Lung (tissue), 11 donors: ENCODE measurements at regions not wholly inside any gene's neighbourhood (a gene's known extent, or its start where the extent isn't known, plus 50 kb on each side); places are given as distances from the start of the nearest gene placed in this dataset.
"Not testable (repeated sequence)": the region's sequence is repeated elsewhere in the genome, so short reads cannot be mapped to it uniquely, and the experiment has no call there.

ENCODE experiments used
- ATAC-seq: fragments of 200-7000 bp; cut with Tn5 transposase; one replicate; pipeline ENCODE4 v1.9.1; 2020; ENCODE audit warnings: moderate number of reproducible peaks; ENCODE audit not compliant: insufficient read depth, low FRiP score
- DNase-seq, 3 donors: peaks; one replicate each; pipeline ENCODE4 v3.0.0-alpha.2; 2013 to 2017
- H3K27ac ChIP-seq, 2 donors: one replicate each; pipeline ENCODE4 v1.5.1; 2013; ENCODE audit warnings: mild to moderate bottlenecking in 2 of 2, moderate library complexity in 2 of 2, control low read depth in 1 of 2, inconsistent platforms in 1 of 2, low read depth in 1 of 2, low read length in 1 of 2
- H3K27me3 ChIP-seq, 3 donors: one replicate each; pipeline ENCODE4 v1.5.1; 2013; ENCODE audit warnings: low read length in 2 of 3; ENCODE audit not compliant: control insufficient read depth in 3 of 3, insufficient read depth in 3 of 3
- H3K36me3 ChIP-seq, 4 donors: one replicate each; pipeline ENCODE4 v1.5.1; 2013; ENCODE audit warnings: low read length in 4 of 4, mild to moderate bottlenecking in 1 of 4, moderate library complexity in 1 of 4; ENCODE audit not compliant: control insufficient read depth in 4 of 4, insufficient read depth in 4 of 4
- H3K4me1 ChIP-seq, 5 donors: one replicate each; pipeline ENCODE4 v1.5.1; 2013; ENCODE audit warnings: low read length in 5 of 5, mild to moderate bottlenecking in 2 of 5, moderate library complexity in 1 of 5; ENCODE audit not compliant: control insufficient read depth in 5 of 5, insufficient read depth in 5 of 5
- H3K4me3 ChIP-seq: one replicate; pipeline ENCODE4 v1.5.1; 2013; ENCODE audit warnings: mild to moderate bottlenecking, control low read depth, moderate library complexity
- H3K9ac ChIP-seq, 2 donors: one replicate each; pipeline ENCODE4 v1.5.1; 2013; ENCODE audit warnings: low read length in 2 of 2, control low read depth in 1 of 2; ENCODE audit not compliant: insufficient read depth in 1 of 2
- H3K9me3 ChIP-seq, 4 donors: one replicate each; pipeline ENCODE4 v1.5.1; 2013; ENCODE audit warnings: low read length in 3 of 4, mild to moderate bottlenecking in 1 of 4, moderate library complexity in 1 of 4; ENCODE audit not compliant: control insufficient read depth in 4 of 4, insufficient read depth in 3 of 4
- WGBS, 2 donors: extraction: QIAGEN DNeasy Blood & Tissue Kit; methylation state at CpG; one replicate each; pipeline ENCODE4 v1.1.7; 2013; 5-methylcytosine and 5-hydroxymethylcytosine counted together
- TF ChIP-seq, protein P1 (sequence below): IDR thresholded peaks from 2 replicates; pipeline ENCODE4 v1.5.1; 2012; ENCODE audit warnings: mild to moderate bottlenecking; ENCODE audit errors: control extremely low read depth, extremely low read depth
- donor health status: control.
- donor health status: control.
- donor health status: Bipolar disorder and iron deficiency.
- donor health status: healthy.
- donor health status: DM: yes; HTN: yes; CAD: no.

DNA sequence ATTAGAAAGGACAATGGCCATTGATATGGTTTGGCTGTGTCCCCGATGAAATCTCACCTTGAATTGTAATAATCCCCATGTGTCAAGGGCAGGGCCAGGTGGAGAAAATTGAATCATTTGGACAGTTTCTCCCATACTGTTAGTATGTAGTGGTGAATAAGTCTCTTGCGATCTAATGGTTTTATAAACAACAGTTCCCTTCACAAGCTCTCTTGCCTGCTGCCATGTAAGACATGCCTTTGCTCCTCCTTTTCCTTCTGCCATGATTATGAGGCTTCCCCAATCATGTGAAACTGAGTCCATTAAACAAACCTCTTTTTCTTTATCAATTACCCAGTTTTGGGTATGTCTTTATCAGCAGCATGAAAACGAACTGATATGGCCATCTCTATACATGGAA lies 302.7 kb downstream of the SFMBT2 start:
- WGBS, 2 donors = 91 to 96% methylated on average over 3 of the region's 3 CpGs
- peaks cover 0 to 1% (median 0%) of the 10 kb centered on the region in 5 donors for H3K4me1 ChIP-seq
- H3K9ac ChIP-seq = no peak overlapping the region
- peaks cover 0 to 3% (median 1%) of the 10 kb centered on the region in 4 donors for H3K9me3 ChIP-seq
- TF ChIP-seq, protein P1, sequence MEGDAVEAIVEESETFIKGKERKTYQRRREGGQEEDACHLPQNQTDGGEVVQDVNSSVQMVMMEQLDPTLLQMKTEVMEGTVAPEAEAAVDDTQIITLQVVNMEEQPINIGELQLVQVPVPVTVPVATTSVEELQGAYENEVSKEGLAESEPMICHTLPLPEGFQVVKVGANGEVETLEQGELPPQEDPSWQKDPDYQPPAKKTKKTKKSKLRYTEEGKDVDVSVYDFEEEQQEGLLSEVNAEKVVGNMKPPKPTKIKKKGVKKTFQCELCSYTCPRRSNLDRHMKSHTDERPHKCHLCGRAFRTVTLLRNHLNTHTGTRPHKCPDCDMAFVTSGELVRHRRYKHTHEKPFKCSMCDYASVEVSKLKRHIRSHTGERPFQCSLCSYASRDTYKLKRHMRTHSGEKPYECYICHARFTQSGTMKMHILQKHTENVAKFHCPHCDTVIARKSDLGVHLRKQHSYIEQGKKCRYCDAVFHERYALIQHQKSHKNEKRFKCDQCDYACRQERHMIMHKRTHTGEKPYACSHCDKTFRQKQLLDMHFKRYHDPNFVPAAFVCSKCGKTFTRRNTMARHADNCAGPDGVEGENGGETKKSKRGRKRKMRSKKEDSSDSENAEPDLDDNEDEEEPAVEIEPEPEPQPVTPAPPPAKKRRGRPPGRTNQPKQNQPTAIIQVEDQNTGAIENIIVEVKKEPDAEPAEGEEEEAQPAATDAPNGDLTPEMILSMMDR = no peak
- no peak overlapping the region for H3K4me3 ChIP-seq
- no peaks in the 10 kb centered on the region for H3K36me3 ChIP-seq
- no peak overlapping the region for H3K27ac ChIP-seq
- H3K27me3 ChIP-seq = peaks cover 0 to 30% (median 15%) of the 10 kb centered on the region in 3 donors
- ATAC-seq (no peak), DNase-seq (no peak)

DNA sequence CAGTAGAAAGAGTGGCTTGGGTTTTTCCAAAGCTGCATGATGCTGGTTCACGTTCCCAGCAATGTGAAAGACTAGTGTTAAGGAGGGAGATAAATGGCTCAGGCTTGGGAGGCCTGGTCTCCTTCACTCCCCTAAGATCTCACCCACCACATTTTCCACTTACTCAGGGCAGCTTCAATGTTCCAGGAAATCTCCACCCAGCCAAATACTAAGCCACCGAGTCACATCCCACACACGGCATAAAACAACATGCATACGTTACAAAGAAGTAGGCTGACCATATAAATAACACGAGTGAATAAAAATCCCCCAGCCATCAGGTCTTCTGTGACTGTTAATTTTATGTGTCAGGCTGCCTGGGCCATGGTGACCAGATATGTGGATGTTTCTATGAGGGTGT lies 303.5 kb downstream of the SFMBT2 start:
- ATAC-seq = no peak
- Histone ChIP-seq H3K4me3 (no peak overlapping the region), H3K36me3 (no peaks in the 10 kb centered on the region), H3K4me1 (peaks cover 0 to 5% (median 1%) of the 10 kb centered on the region in 5 donors), H3K27me3 (peaks cover 0 to 23% (median 7%) of the 10 kb centered on the region in 3 donors), H3K9ac (no peak overlapping the region), H3K27ac (no peak overlapping the region), H3K9me3 (peaks cover 0 to 3% (median 1%) of the 10 kb centered on the region in 4 donors)
- TF ChIP-seq, protein P1 = no peak
- DNase-seq = no peak
- 81 to 90% methylated on average over 5 of the region's 5 CpGs for WGBS, 2 donors

DNA sequence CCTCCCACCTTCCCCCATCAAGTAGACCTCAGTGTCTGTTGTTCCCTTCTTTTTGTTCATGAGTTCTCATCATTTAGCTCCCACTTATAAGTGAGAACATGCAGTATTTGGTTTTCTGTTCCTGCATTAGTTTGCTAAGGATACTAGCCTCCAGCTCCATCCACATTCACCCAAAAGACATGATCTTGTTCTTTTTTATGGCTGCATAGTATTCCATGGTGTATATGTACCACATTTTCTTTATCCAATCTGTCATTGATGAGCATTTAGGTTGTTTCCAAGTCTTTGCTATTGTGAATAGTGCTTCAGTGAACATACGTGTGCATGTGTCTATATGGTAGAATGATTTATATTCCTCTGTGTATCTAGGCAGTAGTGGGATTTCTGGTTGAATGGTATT lies 306.5 kb downstream of the SFMBT2 start:
- H3K9me3 ChIP-seq, H3K9ac ChIP-seq, DNase-seq, H3K36me3 ChIP-seq, H3K27ac ChIP-seq, ATAC-seq, H3K4me3 ChIP-seq: not testable (repeated sequence)
- Histone ChIP-seq H3K27me3 (peaks cover 0 to 15% (median 0%) of the 10 kb centered on the region in 3 donors), H3K4me1 (peaks cover 0 to 24% (median 0%) of the 10 kb centered on the region in 5 donors)
- WGBS, 2 donors = 90 to 95% methylated on average over 1 of the region's 1 CpG

DNA sequence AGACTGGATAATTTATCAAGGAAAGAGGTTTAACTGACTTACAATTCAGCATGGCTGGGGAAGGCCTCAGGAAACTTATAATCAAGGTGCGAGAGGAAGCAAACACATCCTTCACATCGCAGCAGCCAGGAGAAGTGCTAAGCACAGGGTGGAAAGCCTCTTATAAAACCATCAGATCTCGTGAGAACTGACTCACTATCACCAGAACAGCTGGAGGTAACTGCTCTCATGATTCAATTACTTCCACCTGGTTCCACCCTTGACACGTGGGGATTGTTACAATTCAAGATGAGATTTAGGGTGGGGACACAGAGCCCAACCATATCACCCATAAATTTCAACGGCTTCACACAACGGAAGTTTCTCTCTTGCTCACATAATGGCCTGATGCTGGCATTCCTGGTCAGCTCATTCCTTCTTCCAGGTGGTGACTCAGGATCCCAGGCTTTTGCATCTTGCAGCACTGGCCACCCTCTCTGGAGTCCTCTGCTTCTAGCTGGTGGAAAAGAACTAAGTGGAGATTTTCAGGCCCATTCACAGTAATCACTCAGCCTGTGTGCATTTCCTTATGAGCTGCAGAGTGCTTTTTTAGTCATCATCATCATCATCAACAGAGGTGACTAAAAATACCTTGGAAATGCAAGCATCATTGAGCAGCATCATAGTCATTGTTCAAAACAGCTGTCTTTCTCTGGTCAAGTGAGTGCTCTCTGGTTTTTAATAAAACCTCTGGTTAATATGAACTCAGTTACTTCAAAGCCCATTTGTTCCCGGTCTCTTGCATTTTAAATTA lies 308.1 kb downstream of the SFMBT2 start:
- TF ChIP-seq, protein P1 = no peak

More for the DNA sequence above, 308.1 kb downstream of the SFMBT2 start:
- peaks cover 0 to 24% (median 0%) of the 10 kb centered on the region in 5 donors for H3K4me1 ChIP-seq
- 80 to 92% methylated on average over 7 of the region's 7 CpGs for WGBS, 2 donors
- DNase-seq (no peak), ATAC-seq (no peak)
- no peak overlapping the region for H3K4me3 ChIP-seq
- H3K9ac ChIP-seq = no peak overlapping the region
- H3K27me3 ChIP-seq = peaks cover 0 to 18% (median 0%) of the 10 kb centered on the region in 3 donors
- H3K9me3 ChIP-seq = peaks cover 0 to 3% (median 0%) of the 10 kb centered on the region in 4 donors
- no peaks in the 10 kb centered on the region for H3K36me3 ChIP-seq
- H3K27ac ChIP-seq = no peak overlapping the region
